Activated CD8-positive, alpha-beta T cell treated with anti-CD3 and anti-CD28 coated beads for 36 hours (primary cell): ENCODE measurements at regions not wholly inside any gene's neighbourhood (a gene's known extent, or its start where the extent isn't known, plus 50 kb on each side); places are given as distances from the start of the nearest gene placed in this dataset.

Source experiments
- ATAC-seq: fragments of 200-7000 bp; cut with Tn5 transposase; one replicate; pipeline ENCODE4 v1.10.0; 2021; ENCODE audit warnings: mild to moderate bottlenecking, moderate library complexity
- CTCF ChIA-PET: fragments of 350-600 bp; sonication (Branson Sonifier 250); formaldehyde crosslinking; loops from one replicate; lab custom pipeline; 2021; ENCODE audit warnings: antibody characterized with exemption; lab: Charles Lee
- POLR2A ChIA-PET: fragments of 350-600 bp; sonication (Branson Sonifier 250); formaldehyde crosslinking; loops from one replicate; lab custom pipeline; 2021; ENCODE audit warnings: antibody characterized with exemption; lab: Charles Lee
- DNase-seq: peaks from one replicate; pipeline ENCODE4 v3.0.0-alpha.2; 2020
- H3K27ac Mint-ChIP-seq: one replicate; pipeline ENCODE4 v1.8.0; 2021; ENCODE audit warnings: mild to moderate bottlenecking, mixed read lengths
- H3K27me3 Mint-ChIP-seq: one replicate; pipeline ENCODE4 v1.8.0; 2021; ENCODE audit warnings: mixed read lengths
- H3K36me3 Mint-ChIP-seq: one replicate; pipeline ENCODE4 v1.8.0; 2021; ENCODE audit warnings: low read depth, mixed read lengths
- H3K4me1 Mint-ChIP-seq: one replicate; pipeline ENCODE4 v1.8.0; 2021; ENCODE audit warnings: low read depth, mixed read lengths
- H3K4me3 Mint-ChIP-seq: one replicate; pipeline ENCODE4 v1.8.0; 2021; ENCODE audit warnings: mild to moderate bottlenecking, moderate library complexity, mixed read lengths
- H3K9me3 Mint-ChIP-seq: one replicate; pipeline ENCODE4 v1.8.0; 2021; ENCODE audit warnings: mixed read lengths
- intact Hi-C: fragments of 100-400 bp; cut with micrococcal nuclease; formaldehyde crosslinking; loops from one replicate; pipeline ENCODE4 v1.10.0; 2022
- TF ChIP-seq, protein P1 (sequence below): fragments of 200-600 bp; IDR thresholded peaks from one replicate; pipeline ENCODE4 v1.8.0; 2022; ENCODE audit warnings: antibody characterized with exemption, mild to moderate bottlenecking

DNA sequence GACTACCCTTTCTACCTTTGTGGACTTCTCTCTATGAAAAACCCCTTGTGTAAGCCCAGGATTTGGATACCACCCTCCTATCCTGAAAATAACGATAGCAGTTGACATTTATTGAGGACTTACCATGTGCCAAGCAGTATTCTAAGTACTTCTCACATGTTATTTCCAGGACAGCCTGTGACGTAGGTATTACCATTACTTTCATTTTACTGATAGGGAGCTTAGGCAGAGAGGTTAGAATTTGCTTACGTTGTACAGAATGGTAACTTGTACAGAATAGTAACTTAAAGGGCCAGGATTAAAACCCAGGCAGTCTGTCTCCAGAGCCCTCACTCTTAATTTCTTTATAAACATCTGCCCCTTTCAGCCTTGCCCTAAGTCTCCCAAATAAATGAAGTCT, 138.3 kb downstream of the NTMT2 start:
- no peak overlapping the region for H3K27ac Mint-ChIP-seq
- peaks cover 4% of the 10 kb centered on the region for H3K27me3 Mint-ChIP-seq
- ATAC-seq (no peak), DNase-seq (no peak)
- H3K9me3 Mint-ChIP-seq, result no peaks in the 10 kb centered on the region
- ChIA-PET CTCF (no interaction called here), POLR2A (interaction anchor here (0.6 kb wide), 1 partner anchor 218 kb away, joined by 4 read pairs; no protein-coding TSS in a partner anchor)
- no peak overlapping the region for H3K4me3 Mint-ChIP-seq
- TF ChIP-seq, protein P1, sequence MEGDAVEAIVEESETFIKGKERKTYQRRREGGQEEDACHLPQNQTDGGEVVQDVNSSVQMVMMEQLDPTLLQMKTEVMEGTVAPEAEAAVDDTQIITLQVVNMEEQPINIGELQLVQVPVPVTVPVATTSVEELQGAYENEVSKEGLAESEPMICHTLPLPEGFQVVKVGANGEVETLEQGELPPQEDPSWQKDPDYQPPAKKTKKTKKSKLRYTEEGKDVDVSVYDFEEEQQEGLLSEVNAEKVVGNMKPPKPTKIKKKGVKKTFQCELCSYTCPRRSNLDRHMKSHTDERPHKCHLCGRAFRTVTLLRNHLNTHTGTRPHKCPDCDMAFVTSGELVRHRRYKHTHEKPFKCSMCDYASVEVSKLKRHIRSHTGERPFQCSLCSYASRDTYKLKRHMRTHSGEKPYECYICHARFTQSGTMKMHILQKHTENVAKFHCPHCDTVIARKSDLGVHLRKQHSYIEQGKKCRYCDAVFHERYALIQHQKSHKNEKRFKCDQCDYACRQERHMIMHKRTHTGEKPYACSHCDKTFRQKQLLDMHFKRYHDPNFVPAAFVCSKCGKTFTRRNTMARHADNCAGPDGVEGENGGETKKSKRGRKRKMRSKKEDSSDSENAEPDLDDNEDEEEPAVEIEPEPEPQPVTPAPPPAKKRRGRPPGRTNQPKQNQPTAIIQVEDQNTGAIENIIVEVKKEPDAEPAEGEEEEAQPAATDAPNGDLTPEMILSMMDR, result no peak
- no peaks in the 10 kb centered on the region for H3K4me1 Mint-ChIP-seq
- H3K36me3 Mint-ChIP-seq, result no peaks in the 10 kb centered on the region
- intact Hi-C loops, result no loop called here

DNA sequence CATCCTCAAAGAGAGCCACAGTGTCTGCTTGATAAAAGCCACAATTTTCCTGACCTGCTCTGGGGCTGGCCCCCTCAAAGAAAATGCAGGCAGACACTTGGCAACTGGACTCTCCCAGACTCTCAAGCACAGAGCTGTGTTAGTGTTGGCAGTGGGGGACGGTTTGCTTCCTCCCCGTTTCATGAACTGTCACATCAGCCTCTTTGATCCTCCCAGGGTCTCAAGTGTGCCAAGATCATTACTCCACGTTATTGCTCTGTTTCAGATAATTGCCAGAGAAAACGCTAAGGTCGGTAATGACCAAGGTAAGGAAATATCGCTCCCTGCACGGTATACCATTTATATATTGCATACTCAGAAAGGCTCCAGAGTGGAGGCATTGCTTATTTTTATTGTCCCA, 138.8 kb downstream of the NTMT2 start:
- no peaks in the 10 kb centered on the region for H3K4me1 Mint-ChIP-seq
- no peak for ATAC-seq
- TF ChIP-seq, protein P1, result no peak
- CTCF ChIA-PET, result no interaction called here
- POLR2A ChIA-PET, result no interaction called here
- H3K36me3 Mint-ChIP-seq, result no peaks in the 10 kb centered on the region
- H3K9me3 Mint-ChIP-seq, result no peaks in the 10 kb centered on the region
- H3K4me3 Mint-ChIP-seq, result no peak overlapping the region
- H3K27ac Mint-ChIP-seq, result no peak overlapping the region
- intact Hi-C loops, result no loop called here
- peaks cover 5% of the 10 kb centered on the region for H3K27me3 Mint-ChIP-seq
- DNase-seq, result no peak

DNA sequence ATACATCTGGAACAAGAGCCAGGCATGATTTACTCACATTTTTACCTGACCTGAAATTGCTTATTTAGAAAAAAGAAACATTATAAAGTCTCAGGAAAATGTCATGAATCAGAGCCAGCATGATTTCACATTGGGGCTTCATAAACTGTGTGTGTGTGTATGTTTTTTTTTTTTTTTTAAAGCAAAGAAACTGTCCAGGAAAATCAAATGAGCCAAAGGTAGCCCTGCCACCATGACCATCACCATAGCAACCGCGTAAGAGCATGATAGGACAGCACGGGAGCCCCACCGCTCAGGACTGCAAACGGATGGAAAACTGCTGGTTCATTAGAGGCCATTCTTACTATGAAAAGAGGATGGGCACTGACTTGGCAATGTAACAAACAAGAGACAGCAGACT, 139.2 kb downstream of the NTMT2 start:
- TF ChIP-seq, protein P1, result no peak
- POLR2A ChIA-PET, result no interaction called here
- Mint-ChIP-seq H3K9me3 (no peaks in the 10 kb centered on the region), H3K27me3 (peaks cover 3% of the 10 kb centered on the region), H3K27ac (no peak overlapping the region), H3K4me3 (no peak overlapping the region), H3K4me1 (no peaks in the 10 kb centered on the region), H3K36me3 (no peaks in the 10 kb centered on the region)
- no peak for ATAC-seq
- DNase-seq, result no peak
- intact Hi-C loops, result no loop called here
- CTCF ChIA-PET, result no interaction called here

DNA sequence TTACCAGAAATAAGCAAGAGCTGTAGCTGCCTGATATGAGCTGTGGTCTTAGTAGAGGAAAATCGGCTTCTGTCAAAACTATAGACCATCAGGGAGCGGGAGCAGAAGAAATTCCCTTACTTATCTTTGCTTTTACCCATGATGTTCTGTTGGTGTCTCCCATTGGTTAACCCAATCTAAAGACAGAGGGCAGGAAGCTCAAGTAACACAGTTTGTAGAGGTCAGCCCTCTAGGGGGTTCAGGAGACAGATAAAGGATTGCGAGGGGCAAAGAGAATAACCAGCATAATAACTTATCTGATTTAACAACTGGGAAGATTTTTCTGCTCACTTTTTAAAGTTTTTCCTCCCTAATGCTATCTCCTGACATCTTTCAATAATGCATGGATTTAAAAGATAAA, 142.4 kb downstream of the NTMT2 start:
- TF ChIP-seq, protein P1, result no peak
- H3K4me1 Mint-ChIP-seq, result no peaks in the 10 kb centered on the region
- POLR2A ChIA-PET, result no interaction called here

DNA sequence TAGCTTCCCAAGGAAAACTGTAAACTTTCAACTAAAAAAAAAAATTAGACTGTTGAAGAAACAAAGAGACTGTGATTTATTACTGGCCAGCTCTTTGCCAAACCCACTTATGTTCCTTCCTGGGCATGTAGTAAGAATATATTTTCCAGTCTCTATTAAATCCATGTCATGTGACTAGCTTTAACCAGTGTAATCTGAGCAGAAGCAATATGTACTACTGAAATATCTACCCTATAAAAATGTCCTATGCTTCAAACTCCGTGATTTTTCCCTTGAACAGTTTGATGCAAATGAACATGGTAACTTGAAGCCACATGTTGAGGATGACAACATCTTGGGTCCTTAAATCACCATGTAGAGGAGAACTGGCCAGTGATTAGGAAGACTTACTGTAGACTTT, 144.5 kb downstream of the NTMT2 start:
- Mint-ChIP-seq H3K4me3 (no peak overlapping the region), H3K9me3 (no peaks in the 10 kb centered on the region), H3K36me3 (no peaks in the 10 kb centered on the region), H3K27me3 (peaks cover 7% of the 10 kb centered on the region), H3K4me1 (no peaks in the 10 kb centered on the region), H3K27ac (no peak overlapping the region)
- TF ChIP-seq, protein P1, result no peak
- no peak for DNase-seq
- ChIA-PET CTCF (no interaction called here), POLR2A (no interaction called here)
- intact Hi-C loops, result no loop called here
- ATAC-seq, result no peak

More for the DNA sequence above, 142.4 kb downstream of the NTMT2 start:
- no peaks in the 10 kb centered on the region for H3K36me3 Mint-ChIP-seq
- no peak for DNase-seq
- CTCF ChIA-PET, result no interaction called here
- no peaks in the 10 kb centered on the region for H3K9me3 Mint-ChIP-seq
- H3K4me3 Mint-ChIP-seq, result no peak overlapping the region
- H3K27me3 Mint-ChIP-seq, result peaks cover 6% of the 10 kb centered on the region
- intact Hi-C loops, result no loop called here
- H3K27ac Mint-ChIP-seq, result no peak overlapping the region
- ATAC-seq, result no peak
